ENCODE measurements at regions not wholly inside any gene's neighbourhood (a gene's known extent, or its start where the extent isn't known, plus 50 kb on each side); places are given as distances from the start of the nearest gene placed in this dataset.

DNA sequence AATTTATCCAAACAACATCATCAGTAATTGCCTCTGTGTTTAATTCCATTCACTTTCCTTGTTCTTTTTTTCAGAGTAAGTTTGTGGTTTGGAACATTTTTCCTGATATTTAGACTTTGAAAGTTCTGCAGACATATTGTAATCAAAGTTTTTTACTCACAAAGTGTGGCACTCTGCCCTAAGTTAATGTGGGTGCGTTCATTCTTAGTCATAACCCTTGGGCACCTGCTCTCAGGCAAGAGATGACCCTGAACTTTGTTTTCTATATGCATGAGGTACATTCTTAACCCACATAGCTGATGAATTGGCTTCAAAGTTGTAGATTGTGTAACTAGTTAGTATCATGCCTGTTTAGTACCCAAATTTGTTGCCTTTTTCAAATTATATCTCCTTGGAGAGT is 424.3 kb downstream of the GRXCR1 start:
- Histone ChIP-seq H3K4me3 (no peak overlapping the region), H3K4me2 (no peak overlapping the region), H3K27ac (ENCODE audit: low read depth) (no peak overlapping the region), H3K36me3 (ENCODE audit: insufficient read depth) (no peaks in the 10 kb centered on the region), H3F3A (replicated peaks; ENCODE audit: low read depth) (no peaks in the 10 kb centered on the region), H3K27me3 (ENCODE audit: insufficient read depth) (no peaks in the 10 kb centered on the region), H3K4me1 (ENCODE audit: insufficient read depth) (no peaks in the 10 kb centered on the region), H3K79me2 (replicated peaks; ENCODE audit: insufficient read depth) (no peaks in the 10 kb centered on the region), H2AFZ (no peak overlapping the region), H4K20me1 (replicated peaks; ENCODE audit: insufficient read depth) (no peaks in the 10 kb centered on the region), H3K9me2 (ENCODE audit: insufficient read depth) (0 out of 2 replicates have a peak, but pooled peaks cover 4% of the 10 kb centered on the region)
- H3K4me3 Mint-ChIP-seq = no peak overlapping the region
- no peak for TF ChIP-seq ZNF114 (CRISPR knock-in tag; IDR thresholded peaks at IDR 0.05)
- TF ChIP-seq JUNB (IDR thresholded peaks at IDR 0.05; ENCODE audit: unreplicated experiment) = no peak
- TF ChIP-seq ZNF331 (CRISPR knock-in tag; IDR thresholded peaks at IDR 0.05; ENCODE audit: low read depth) = no peak
- TF ChIP-seq, protein P1, sequence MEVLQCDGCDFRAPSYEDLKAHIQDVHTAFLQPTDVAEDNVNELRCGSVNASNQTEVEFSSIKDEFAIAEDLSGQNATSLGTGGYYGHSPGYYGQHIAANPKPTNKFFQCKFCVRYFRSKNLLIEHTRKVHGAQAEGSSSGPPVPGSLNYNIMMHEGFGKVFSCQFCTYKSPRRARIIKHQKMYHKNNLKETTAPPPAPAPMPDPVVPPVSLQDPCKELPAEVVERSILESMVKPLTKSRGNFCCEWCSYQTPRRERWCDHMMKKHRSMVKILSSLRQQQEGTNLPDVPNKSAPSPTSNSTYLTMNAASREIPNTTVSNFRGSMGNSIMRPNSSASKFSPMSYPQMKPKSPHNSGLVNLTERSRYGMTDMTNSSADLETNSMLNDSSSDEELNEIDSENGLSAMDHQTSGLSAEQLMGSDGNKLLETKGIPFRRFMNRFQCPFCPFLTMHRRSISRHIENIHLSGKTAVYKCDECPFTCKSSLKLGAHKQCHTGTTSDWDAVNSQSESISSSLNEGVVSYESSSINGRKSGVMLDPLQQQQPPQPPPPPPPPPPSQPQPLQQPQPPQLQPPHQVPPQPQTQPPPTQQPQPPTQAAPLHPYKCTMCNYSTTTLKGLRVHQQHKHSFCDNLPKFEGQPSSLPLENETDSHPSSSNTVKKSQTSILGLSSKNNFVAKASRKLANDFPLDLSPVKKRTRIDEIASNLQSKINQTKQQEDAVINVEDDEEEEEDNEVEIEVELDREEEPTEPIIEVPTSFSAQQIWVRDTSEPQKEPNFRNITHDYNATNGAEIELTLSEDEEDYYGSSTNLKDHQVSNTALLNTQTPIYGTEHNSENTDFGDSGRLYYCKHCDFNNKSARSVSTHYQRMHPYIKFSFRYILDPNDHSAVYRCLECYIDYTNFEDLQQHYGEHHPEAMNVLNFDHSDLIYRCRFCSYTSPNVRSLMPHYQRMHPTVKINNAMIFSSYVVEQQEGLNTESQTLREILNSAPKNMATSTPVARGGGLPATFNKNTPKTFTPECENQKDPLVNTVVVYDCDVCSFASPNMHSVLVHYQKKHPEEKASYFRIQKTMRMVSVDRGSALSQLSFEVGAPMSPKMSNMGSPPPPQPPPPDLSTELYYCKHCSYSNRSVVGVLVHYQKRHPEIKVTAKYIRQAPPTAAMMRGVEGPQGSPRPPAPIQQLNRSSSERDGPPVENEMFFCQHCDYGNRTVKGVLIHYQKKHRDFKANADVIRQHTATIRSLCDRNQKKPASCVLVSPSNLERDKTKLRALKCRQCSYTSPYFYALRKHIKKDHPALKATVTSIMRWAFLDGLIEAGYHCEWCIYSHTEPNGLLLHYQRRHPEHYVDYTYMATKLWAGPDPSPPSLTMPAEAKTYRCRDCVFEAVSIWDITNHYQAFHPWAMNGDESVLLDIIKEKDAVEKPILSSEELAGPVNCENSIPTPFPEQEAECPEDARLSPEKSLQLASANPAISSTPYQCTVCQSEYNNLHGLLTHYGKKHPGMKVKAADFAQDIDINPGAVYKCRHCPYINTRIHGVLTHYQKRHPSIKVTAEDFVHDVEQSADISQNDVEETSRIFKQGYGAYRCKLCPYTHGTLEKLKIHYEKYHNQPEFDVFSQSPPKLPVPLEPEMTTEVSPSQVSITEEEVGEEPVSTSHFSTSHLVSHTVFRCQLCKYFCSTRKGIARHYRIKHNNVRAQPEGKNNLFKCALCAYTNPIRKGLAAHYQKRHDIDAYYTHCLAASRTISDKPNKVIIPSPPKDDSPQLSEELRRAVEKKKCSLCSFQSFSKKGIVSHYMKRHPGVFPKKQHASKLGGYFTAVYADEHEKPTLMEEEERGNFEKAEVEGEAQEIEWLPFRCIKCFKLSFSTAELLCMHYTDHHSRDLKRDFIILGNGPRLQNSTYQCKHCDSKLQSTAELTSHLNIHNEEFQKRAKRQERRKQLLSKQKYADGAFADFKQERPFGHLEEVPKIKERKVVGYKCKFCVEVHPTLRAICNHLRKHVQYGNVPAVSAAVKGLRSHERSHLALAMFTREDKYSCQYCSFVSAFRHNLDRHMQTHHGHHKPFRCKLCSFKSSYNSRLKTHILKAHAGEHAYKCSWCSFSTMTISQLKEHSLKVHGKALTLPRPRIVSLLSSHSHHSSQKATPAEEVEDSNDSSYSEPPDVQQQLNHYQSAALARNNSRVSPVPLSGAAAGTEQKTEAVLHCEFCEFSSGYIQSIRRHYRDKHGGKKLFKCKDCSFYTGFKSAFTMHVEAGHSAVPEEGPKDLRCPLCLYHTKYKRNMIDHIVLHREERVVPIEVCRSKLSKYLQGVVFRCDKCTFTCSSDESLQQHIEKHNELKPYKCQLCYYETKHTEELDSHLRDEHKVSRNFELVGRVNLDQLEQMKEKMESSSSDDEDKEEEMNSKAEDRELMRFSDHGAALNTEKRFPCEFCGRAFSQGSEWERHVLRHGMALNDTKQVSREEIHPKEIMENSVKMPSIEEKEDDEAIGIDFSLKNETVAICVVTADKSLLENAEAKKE (CRISPR knock-in tag; IDR thresholded peaks at IDR 0.05) = no peak
- TF ChIP-seq, protein P2, sequence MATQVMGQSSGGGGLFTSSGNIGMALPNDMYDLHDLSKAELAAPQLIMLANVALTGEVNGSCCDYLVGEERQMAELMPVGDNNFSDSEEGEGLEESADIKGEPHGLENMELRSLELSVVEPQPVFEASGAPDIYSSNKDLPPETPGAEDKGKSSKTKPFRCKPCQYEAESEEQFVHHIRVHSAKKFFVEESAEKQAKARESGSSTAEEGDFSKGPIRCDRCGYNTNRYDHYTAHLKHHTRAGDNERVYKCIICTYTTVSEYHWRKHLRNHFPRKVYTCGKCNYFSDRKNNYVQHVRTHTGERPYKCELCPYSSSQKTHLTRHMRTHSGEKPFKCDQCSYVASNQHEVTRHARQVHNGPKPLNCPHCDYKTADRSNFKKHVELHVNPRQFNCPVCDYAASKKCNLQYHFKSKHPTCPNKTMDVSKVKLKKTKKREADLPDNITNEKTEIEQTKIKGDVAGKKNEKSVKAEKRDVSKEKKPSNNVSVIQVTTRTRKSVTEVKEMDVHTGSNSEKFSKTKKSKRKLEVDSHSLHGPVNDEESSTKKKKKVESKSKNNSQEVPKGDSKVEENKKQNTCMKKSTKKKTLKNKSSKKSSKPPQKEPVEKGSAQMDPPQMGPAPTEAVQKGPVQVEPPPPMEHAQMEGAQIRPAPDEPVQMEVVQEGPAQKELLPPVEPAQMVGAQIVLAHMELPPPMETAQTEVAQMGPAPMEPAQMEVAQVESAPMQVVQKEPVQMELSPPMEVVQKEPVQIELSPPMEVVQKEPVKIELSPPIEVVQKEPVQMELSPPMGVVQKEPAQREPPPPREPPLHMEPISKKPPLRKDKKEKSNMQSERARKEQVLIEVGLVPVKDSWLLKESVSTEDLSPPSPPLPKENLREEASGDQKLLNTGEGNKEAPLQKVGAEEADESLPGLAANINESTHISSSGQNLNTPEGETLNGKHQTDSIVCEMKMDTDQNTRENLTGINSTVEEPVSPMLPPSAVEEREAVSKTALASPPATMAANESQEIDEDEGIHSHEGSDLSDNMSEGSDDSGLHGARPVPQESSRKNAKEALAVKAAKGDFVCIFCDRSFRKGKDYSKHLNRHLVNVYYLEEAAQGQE (IDR thresholded peaks at IDR 0.05; ENCODE audit: unreplicated experiment) = no peak
- no peak for TF ChIP-seq NANOG (IDR thresholded peaks at IDR 0.05; ENCODE audit: borderline replicate concordance)
- TF ChIP-seq, protein P3, sequence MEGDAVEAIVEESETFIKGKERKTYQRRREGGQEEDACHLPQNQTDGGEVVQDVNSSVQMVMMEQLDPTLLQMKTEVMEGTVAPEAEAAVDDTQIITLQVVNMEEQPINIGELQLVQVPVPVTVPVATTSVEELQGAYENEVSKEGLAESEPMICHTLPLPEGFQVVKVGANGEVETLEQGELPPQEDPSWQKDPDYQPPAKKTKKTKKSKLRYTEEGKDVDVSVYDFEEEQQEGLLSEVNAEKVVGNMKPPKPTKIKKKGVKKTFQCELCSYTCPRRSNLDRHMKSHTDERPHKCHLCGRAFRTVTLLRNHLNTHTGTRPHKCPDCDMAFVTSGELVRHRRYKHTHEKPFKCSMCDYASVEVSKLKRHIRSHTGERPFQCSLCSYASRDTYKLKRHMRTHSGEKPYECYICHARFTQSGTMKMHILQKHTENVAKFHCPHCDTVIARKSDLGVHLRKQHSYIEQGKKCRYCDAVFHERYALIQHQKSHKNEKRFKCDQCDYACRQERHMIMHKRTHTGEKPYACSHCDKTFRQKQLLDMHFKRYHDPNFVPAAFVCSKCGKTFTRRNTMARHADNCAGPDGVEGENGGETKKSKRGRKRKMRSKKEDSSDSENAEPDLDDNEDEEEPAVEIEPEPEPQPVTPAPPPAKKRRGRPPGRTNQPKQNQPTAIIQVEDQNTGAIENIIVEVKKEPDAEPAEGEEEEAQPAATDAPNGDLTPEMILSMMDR (conservative IDR thresholded peaks at IDR 0.05; ENCODE audit: low read depth in 2 of 2) = no peak
- TF ChIP-seq CREB1 (CRISPR knock-in tag; IDR thresholded peaks at IDR 0.05; ENCODE audit: low read depth) = no peak
- TF ChIP-seq EZH2 (IDR thresholded peaks at IDR 0.05; ENCODE audit: low read depth, unreplicated experiment) = no peak
- no peak for TF ChIP-seq STAT1 (IDR thresholded peaks at IDR 0.05; ENCODE audit: unreplicated experiment)
- TF ChIP-seq, protein P4, sequence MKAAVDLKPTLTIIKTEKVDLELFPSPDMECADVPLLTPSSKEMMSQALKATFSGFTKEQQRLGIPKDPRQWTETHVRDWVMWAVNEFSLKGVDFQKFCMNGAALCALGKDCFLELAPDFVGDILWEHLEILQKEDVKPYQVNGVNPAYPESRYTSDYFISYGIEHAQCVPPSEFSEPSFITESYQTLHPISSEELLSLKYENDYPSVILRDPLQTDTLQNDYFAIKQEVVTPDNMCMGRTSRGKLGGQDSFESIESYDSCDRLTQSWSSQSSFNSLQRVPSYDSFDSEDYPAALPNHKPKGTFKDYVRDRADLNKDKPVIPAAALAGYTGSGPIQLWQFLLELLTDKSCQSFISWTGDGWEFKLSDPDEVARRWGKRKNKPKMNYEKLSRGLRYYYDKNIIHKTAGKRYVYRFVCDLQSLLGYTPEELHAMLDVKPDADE (IDR thresholded peaks at IDR 0.05) = no peak
- no peak for TF ChIP-seq POLR2AphosphoS5 (IDR thresholded peaks at IDR 0.05; ENCODE audit: low read depth)
- ATAC-seq (no peak), DNase-seq (ENCODE audit: low spot score) (no peak)
- H3K9me3 Mint-ChIP-seq = peaks cover 21% of the 10 kb centered on the region
- H3K27me3 Mint-ChIP-seq (ENCODE audit: insufficient read depth, low read depth, poor library complexity) = no peaks in the 10 kb centered on the region
- no peak overlapping the region for H3K27ac Mint-ChIP-seq
- H3K4me1 Mint-ChIP-seq = peaks cover 6% of the 10 kb centered on the region; the same call in 2 of the 3 replicates
- H3K36me3 Mint-ChIP-seq (ENCODE audit: low read depth) = peaks cover 20% of the 10 kb centered on the region; the same call in 2 of the 3 replicates

All from GM23338 (cell line).